ENCODE measurements at regions not wholly inside any gene's neighbourhood (a gene's known extent, or its start where the extent isn't known, plus 50 kb on each side); places are given as distances from the start of the nearest gene placed in this dataset.

DNA sequence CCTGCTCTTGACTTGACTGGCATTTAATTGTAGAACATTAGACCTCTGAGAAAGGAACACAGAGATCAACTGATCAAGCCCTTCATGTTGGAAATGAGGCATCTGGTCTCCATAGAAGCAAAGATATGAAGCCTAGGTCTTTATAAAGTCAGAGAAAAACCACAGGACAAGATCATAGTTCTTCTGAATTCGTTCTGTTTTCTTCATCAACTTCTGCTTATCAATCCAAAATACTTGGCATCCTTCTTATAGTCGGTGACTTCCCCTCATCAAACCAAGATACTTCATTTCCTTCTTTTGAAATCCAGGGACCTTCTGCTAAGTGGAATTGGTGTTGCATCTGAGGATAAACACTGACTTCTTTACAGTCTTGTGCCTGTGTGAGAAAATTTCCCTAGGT, 77.1 kb upstream of the PRKCQ start:
- DNase-seq = no peak
- intact Hi-C loops (cut with DNase I) = loop anchor here (10.0 kb wide), 1 partner anchor 212 kb away; no protein-coding TSS in a partner anchor

- DNase-seq = no peak
Observed at GRCh38 chr10:6654571-6654970, 74.5 kb upstream of the PRKCQ start.

GRCh38 chr10:6650586-6650985, 70.5 kb upstream of the PRKCQ start:
- peak in 15 of 42 donors; percentile 10 to 62 (median 30) for DNase-seq
- intact Hi-C loops (cut with DNase I) = loop anchor here (10.0 kb wide), 1 partner anchor 206 kb away; no protein-coding TSS in a partner anchor

More at GRCh38 chr10:6654571-6654970, 74.5 kb upstream of the PRKCQ start:
- intact Hi-C loops (cut with DNase I) = loop anchor here (10.0 kb wide), 1 partner anchor 210 kb away; no protein-coding TSS in a partner anchor

- intact Hi-C loops (cut with DNase I) = loop anchor here (2.0 to 10.0 kb wide), 2 partner anchors 69 to 205 kb away; partner anchors contain the start of gene PRKCQ
- peak in 2 of 42 donors; percentile 5 to 12 for DNase-seq
Observed at GRCh38 chr10:6649903-6650302, 69.8 kb upstream of the PRKCQ start.

DNA sequence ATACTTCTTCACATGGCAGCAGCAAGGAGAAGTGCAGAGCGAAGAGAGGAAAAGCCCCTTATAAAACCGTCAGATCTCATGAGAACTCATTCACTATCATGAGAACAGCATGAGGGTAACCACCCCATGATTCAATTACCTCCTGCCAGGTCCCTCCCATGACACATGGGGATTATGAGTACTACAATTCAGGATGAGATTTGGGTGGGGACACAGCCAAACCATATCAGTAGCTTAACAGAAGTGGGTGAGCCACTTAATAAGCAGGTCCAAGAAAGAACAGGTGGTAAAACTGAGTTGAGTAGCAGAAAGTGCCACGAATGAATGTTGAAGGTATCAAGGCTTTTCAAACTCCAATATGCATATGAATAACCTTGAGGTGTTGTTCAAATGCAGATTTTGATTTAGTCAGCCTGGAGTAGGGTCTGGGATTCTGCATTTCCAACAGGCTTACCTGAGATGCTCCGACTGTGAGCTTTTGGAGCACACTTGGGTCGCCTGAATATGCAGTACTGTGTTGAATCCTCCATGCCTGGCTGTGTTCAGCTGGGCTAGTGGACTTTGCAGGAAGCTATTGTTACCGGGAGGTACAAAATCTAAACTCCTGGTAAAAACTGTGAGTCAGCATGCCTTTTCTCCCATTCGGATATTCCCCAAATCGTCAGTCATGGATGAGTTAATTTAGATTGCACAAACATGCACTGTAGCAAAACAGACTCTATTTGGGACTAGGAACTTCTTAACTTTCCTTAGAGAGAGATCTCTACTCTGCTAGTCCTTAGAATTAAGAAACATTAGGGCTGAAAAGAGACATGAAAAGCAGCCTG, 69.0 kb upstream of the PRKCQ start:
- intact Hi-C loops (cut with DNase I) = loop anchor here (2.0 kb wide), 1 partner anchor 68 kb away; the partner anchor contains the start of gene PRKCQ
- no peak for DNase-seq

DNA sequence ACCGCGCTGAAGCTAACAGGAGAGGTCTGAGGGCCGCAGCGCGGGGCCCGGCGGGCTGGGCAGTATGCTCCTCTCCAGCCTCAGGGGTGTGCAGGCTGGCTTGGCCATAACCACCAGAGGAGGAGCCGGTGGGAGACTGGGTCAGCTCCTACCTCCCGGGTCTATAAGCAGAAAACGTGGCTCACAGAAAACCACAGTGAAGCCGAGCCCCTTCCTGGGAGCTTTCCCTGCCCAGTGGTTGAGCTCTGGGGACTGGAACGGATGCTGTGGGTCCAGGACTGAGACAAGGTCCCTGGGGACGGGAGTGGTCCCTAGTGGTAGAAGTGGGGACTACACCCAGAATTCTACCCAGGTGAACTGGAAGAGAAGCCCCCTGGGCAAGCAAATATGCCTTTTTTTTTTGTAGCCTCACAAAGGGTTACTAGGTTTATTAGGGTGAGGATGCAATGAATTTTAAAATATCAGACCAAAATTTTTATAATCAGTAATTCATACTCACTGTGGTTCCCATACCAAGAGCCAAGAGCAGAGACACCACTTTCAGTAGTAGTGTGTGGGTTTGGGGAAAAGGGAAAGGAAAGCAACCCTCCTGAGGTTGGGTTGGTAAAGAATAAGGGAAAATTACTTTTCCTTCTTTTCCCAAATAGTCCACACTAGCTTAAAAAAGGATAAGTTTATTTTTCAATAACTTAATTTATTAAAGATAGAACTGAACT, 67.9 kb upstream of the PRKCQ start:
- peak; percentile 15 to 93 (median 74) for DNase-seq
- intact Hi-C loops (cut with DNase I) = loop anchor here (2.0 kb wide), 1 partner anchor 67 kb away; the partner anchor contains the start of gene PRKCQ

DNA sequence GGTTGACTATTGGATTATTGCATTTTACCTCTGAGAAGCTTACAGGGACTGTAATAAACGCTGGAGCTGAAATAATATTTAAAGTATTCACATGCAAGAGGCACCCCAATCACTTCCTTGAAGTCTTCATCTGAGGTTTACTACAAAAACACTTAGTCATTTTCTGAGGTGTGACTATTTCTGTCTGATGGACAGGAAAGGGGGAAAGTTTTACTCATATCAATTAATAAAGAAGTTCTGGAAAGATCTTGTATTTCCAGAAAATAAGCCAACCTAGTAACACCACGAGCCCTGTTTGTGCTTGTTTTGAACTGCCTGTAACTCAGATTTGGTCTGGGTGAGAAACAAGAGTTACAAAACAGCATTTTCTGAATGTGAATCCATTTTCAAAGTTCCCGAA, 63.9 kb upstream of the PRKCQ start:
- no peak for DNase-seq
- intact Hi-C loops (cut with DNase I) = no loop called here

DNA sequence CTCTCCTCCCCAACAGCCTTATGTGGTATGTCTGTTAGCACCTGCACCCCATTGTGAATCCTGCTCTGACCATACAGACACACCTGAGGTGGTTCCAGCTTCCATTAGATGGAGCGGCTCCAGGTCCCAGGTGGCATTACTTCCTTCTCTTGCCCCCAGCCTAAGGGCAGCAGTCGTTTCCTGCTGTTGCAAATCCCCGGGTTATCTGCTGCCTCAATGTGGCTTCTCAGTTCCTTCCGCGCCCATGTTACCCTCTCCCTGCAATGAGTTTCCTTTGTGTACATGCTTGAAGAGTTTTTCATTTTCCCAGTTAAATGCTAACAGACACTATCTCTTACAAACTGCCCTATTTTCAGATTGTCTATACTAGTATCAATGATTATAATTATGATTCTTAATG, 62.8 kb upstream of the PRKCQ start:
- no peak for DNase-seq
- intact Hi-C loops (cut with DNase I) = no loop called here

DNA sequence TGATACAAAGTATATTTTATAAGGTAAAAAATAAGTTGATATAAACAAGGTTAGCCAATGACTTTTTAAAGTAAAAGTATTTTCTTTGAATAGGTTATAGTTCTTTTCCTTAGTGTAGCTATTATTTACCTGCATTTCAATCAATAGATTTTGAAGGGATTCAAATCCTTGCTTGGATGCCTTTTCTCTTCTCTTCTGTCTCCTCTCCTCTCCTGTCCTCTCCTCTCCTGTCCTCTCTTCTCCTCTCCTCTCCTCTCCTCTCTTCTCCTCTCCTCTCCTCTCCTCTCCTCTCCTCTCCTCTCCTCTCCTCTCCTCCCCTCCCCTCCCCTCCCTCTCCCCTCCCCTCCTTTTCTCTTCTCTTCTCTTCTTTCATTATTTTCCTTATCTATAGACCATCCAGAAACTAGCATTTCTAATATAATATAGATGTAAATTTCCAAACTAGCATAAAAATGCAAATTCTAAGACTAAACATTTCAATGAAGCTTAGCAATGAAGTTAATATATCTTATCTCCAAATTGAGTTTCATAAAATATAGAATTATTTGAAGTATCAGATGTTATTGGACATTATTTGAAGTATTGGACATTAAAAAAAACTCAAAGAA, 60.5 kb upstream of the PRKCQ start:
- DNase-seq = no peak
- intact Hi-C loops (cut with DNase I) = no loop called here

GRCh38 chr10:6637053-6637452, 57.0 kb upstream of the PRKCQ start:
- intact Hi-C loops (cut with DNase I) = no loop called here
- no peak for DNase-seq

DNA sequence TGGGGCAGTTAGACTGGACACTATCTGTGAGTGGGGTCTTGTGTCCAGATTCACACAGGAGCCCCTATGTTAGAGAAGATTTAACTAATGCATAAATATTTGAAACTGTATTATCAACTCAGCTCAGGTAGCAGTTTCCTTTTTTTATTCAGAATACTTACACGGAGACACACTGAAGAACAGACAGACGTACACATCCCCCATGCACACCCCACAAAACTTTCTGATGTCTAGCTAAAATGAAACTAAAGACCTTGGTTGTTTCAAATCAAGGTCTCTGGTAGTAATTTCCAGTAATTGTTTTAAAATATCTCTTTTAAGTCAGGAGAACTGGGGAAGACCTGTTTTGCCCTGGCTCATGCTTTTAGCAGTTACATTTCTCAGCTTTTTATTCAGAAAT, 55.7 kb upstream of the PRKCQ start:
- no peak for DNase-seq
- intact Hi-C loops (cut with DNase I) = no loop called here

All from head of caudate nucleus (tissue), 42 donors.